Adrenal gland (tissue), 5 donors: ENCODE measurements at regions not wholly inside any gene's neighbourhood (a gene's known extent, or its start where the extent isn't known, plus 50 kb on each side); places are given as distances from the start of the nearest gene placed in this dataset.

ENCODE experiments used
- POLR2A ChIP-seq, 2 donors: fragments of 450-650 bp; IDR thresholded peaks; one replicate each; pipeline ENCODE4 v1.6.1; 2017; ENCODE audit warnings: antibody characterized with exemption in 2 of 2, mild to moderate bottlenecking in 2 of 2, moderate library complexity in 1 of 2
- TF ChIP-seq, protein P1 (sequence below), 6 experiments: fragments of 450-650 bp in 4 of 6; fragments of 200-600 bp in 2 of 6; sonication (generic) in 1 of 6; IDR thresholded peaks; 1 replicate in 5 of 6; 2 replicates in 1 of 6; pipeline versions ENCODE4 v1.5.1 to v1.8.0; 2016 to 2021; ENCODE audit warnings: antibody characterized with exemption in 6 of 6, mild to moderate bottlenecking in 2 of 6, moderate library complexity in 1 of 6
- donor health status: DM: no; HTN: no; CAD: no.

DNA sequence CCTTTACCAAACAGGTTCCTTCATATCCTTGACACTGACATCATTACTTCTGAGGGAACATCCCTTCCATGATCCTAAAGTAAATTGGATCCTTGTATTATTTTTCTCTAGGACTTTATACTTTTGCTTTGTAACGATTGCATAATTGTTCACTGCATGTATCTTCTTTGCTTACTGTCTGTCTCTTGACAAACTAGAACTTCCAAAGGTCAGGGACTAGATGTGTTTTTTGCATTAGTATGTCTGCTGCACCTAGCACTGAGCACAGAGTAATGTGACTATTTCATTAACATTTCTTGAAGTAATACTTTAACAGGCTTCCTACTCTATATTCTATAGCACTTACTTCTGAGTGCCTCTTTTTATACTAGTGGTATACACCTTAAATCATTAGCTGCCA lies 976.6 kb upstream of the SORCS1 start:
- TF ChIP-seq, protein P1, sequence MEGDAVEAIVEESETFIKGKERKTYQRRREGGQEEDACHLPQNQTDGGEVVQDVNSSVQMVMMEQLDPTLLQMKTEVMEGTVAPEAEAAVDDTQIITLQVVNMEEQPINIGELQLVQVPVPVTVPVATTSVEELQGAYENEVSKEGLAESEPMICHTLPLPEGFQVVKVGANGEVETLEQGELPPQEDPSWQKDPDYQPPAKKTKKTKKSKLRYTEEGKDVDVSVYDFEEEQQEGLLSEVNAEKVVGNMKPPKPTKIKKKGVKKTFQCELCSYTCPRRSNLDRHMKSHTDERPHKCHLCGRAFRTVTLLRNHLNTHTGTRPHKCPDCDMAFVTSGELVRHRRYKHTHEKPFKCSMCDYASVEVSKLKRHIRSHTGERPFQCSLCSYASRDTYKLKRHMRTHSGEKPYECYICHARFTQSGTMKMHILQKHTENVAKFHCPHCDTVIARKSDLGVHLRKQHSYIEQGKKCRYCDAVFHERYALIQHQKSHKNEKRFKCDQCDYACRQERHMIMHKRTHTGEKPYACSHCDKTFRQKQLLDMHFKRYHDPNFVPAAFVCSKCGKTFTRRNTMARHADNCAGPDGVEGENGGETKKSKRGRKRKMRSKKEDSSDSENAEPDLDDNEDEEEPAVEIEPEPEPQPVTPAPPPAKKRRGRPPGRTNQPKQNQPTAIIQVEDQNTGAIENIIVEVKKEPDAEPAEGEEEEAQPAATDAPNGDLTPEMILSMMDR (IDR thresholded peaks at IDR 0.05) = no peak
- TF ChIP-seq POLR2A (IDR thresholded peaks at IDR 0.05) = no peak
